WTC11 (cell line): ENCODE measurements at regions not wholly inside any gene's neighbourhood (a gene's known extent, or its start where the extent isn't known, plus 50 kb on each side); places are given as distances from the start of the nearest gene placed in this dataset.
A peak's percentile ranks its signal among the peaks of the same experiment; 100 is the strongest.

Source experiments
- ATAC-seq: fragments of 200-7000 bp; cut with Tn5 transposase; 2 replicates; pipeline ENCODE4 v1.10.0; 2021; ENCODE audit warnings: mild to moderate bottlenecking, moderate library complexity
- CTCF ChIA-PET: fragments of 300-600 bp; sonication (Branson Sonifier 250); formaldehyde crosslinking; loops from one replicate; lab custom pipeline; 2021; ENCODE audit warnings: antibody characterized with exemption; lab: Charles Lee
- POLR2A ChIA-PET: fragments of 350-600 bp; sonication (Branson Sonifier 250); formaldehyde crosslinking; loops from one replicate; lab custom pipeline; 2021; ENCODE audit warnings: antibody characterized with exemption; lab: Charles Lee
- DNase-seq: peaks from one replicate; pipeline ENCODE4 v3.0.0; 2021; ENCODE audit warnings: low spot score
- H3K27ac Mint-ChIP-seq: 2 replicates; pipeline ENCODE4 v1.8.0; 2021; ENCODE audit warnings: mixed read lengths
- H3K27me3 Mint-ChIP-seq: 2 replicates; pipeline ENCODE4 v1.8.0; 2021; ENCODE audit warnings: low read depth, mild to moderate bottlenecking, moderate library complexity, mixed read lengths
- H3K36me3 Mint-ChIP-seq: 2 replicates; pipeline ENCODE4 v1.8.0; 2021; ENCODE audit warnings: mixed read lengths
- H3K4me1 Mint-ChIP-seq: 2 replicates; pipeline ENCODE4 v1.8.0; 2022; ENCODE audit warnings: mixed read lengths
- H3K4me3 Mint-ChIP-seq: 2 replicates; pipeline ENCODE4 v1.8.0; 2021; ENCODE audit warnings: mild to moderate bottlenecking, moderate library complexity, mixed read lengths
- H3K9me3 Mint-ChIP-seq: 2 replicates; pipeline ENCODE4 v1.8.0; 2021; ENCODE audit warnings: mixed read lengths
- CBFB ChIP-seq: sonication (generic); formaldehyde crosslinking; IDR thresholded peaks from 2 replicates; pipeline ENCODE4 v1.8.1; 2022; ENCODE audit warnings: mild to moderate bottlenecking, low read depth, missing genetic modification reagents
- CREB1 ChIP-seq: sonication (generic); formaldehyde crosslinking; IDR thresholded peaks from 2 replicates; pipeline ENCODE4 v1.8.0; 2023; ENCODE audit warnings: mild to moderate bottlenecking, missing genetic modification reagents
- FOXJ3 ChIP-seq: sonication (generic); formaldehyde crosslinking; IDR thresholded peaks from 2 replicates; pipeline ENCODE4 v1.9.0; 2021; ENCODE audit warnings: missing genetic modification reagents, mild to moderate bottlenecking, borderline replicate concordance
- GTF2I ChIP-seq: fragments of 250-450 bp; sonication (Bioruptor Pico); conservative IDR thresholded peaks from 2 replicates; pipeline ENCODE4 v1.4.0; 2021; ENCODE audit warnings: mild to moderate bottlenecking
- IRF2 ChIP-seq: sonication (generic); formaldehyde crosslinking; IDR thresholded peaks from 2 replicates; pipeline ENCODE4 v1.8.0; 2022; ENCODE audit warnings: low read depth, missing genetic modification reagents, borderline replicate concordance
- KAT7 ChIP-seq: sonication (generic); formaldehyde crosslinking; IDR thresholded peaks from 2 replicates; pipeline ENCODE4 v1.8.1; 2023; ENCODE audit warnings: missing genetic modification reagents, mild to moderate bottlenecking, borderline replicate concordance
- PRRX2 ChIP-seq: fragments of 250-450 bp; sonication (Bioruptor Pico); IDR thresholded peaks from 2 replicates; pipeline ENCODE4 v1.8.0; 2021; ENCODE audit warnings: mild to moderate bottlenecking
- SMAD4 ChIP-seq: sonication (generic); formaldehyde crosslinking; IDR thresholded peaks from 2 replicates; pipeline ENCODE4 v1.8.0; 2022; ENCODE audit warnings: mild to moderate bottlenecking, missing genetic modification reagents
- SOX15 ChIP-seq: fragments of 250-450 bp; sonication (Bioruptor Pico); IDR thresholded peaks from 2 replicates; pipeline ENCODE4 v1.9.0; 2021; ENCODE audit warnings: mild to moderate bottlenecking
- TP53 ChIP-seq: sonication (generic); formaldehyde crosslinking; IDR thresholded peaks from 2 replicates; pipeline ENCODE4 v1.8.1; 2023; ENCODE audit warnings: mild to moderate bottlenecking, missing genetic modification reagents
- TF ChIP-seq, protein P1 (sequence below): sonication (generic); formaldehyde crosslinking; IDR thresholded peaks from 2 replicates; pipeline ENCODE4 v1.8.1; 2022; ENCODE audit warnings: low read depth, missing genetic modification reagents, borderline replicate concordance
- TF ChIP-seq, protein P2 (sequence below): sonication (generic); formaldehyde crosslinking; IDR thresholded peaks from 2 replicates; pipeline ENCODE4 v1.8.1; 2023; ENCODE audit warnings: mild to moderate bottlenecking, moderate library complexity, missing genetic modification reagents
- TF ChIP-seq, protein P3 (sequence below): sonication (generic); formaldehyde crosslinking; IDR thresholded peaks from 2 replicates; pipeline ENCODE4 v1.8.0; 2022; ENCODE audit warnings: mild to moderate bottlenecking, missing genetic modification reagents
- TF ChIP-seq, protein P4 (sequence below): sonication (generic); formaldehyde crosslinking; IDR thresholded peaks from 2 replicates; pipeline ENCODE4 v1.8.0; 2022; ENCODE audit warnings: missing genetic modification reagents
- TF ChIP-seq, protein P5 (sequence below): sonication (generic); formaldehyde crosslinking; IDR thresholded peaks from 2 replicates; pipeline ENCODE4 v1.8.0; 2022; ENCODE audit warnings: mild to moderate bottlenecking, missing genetic modification reagents
- TF ChIP-seq, protein P6 (sequence below): fragments of 250-450 bp; sonication (Bioruptor Pico); conservative IDR thresholded peaks from 2 replicates; pipeline ENCODE4 v1.9.0; 2021; ENCODE audit warnings: mild to moderate bottlenecking
- TF ChIP-seq, protein P7 (sequence below): sonication (generic); formaldehyde crosslinking; IDR thresholded peaks from 2 replicates; pipeline ENCODE4 v1.8.0; 2023; ENCODE audit warnings: mild to moderate bottlenecking, missing genetic modification reagents
- TF ChIP-seq, protein P8 (sequence below): fragments of 250-450 bp; sonication (Bioruptor Pico); IDR thresholded peaks from 2 replicates; pipeline ENCODE4 v1.9.0; 2021; ENCODE audit warnings: mild to moderate bottlenecking, borderline replicate concordance
- TF ChIP-seq, protein P9 (sequence below): fragments of 250-450 bp; sonication (Bioruptor Pico); IDR thresholded peaks from 2 replicates; pipeline ENCODE4 v1.9.0; 2021; ENCODE audit warnings: mild to moderate bottlenecking

DNA sequence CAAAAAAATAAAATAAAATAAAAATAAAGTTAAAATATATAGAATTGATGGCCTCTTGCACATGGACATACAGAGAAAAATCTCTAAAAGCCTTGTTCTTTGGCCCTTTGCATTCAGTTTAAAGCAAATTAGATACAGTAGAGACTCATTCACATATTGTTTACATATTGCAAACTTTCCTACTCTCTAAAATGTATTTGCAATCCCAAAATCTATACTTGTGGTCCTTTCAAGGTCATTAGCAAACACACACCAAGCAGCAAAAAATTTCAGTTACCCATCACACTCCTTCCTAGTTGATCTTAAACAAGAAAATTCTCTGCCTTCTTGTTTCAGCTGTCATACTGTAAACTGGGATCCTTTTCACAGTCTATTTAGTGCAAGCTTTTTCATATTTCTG lies 61.0 kb upstream of the SLC44A3 start (continued):
- TF ChIP-seq, protein P1, sequence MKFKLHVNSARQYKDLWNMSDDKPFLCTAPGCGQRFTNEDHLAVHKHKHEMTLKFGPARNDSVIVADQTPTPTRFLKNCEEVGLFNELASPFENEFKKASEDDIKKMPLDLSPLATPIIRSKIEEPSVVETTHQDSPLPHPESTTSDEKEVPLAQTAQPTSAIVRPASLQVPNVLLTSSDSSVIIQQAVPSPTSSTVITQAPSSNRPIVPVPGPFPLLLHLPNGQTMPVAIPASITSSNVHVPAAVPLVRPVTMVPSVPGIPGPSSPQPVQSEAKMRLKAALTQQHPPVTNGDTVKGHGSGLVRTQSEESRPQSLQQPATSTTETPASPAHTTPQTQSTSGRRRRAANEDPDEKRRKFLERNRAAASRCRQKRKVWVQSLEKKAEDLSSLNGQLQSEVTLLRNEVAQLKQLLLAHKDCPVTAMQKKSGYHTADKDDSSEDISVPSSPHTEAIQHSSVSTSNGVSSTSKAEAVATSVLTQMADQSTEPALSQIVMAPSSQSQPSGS (CRISPR knock-in tag) = no peak
- no peak for TF ChIP-seq KAT7 (CRISPR knock-in tag)
- no peak for TF ChIP-seq IRF2
- TF ChIP-seq, protein P2, sequence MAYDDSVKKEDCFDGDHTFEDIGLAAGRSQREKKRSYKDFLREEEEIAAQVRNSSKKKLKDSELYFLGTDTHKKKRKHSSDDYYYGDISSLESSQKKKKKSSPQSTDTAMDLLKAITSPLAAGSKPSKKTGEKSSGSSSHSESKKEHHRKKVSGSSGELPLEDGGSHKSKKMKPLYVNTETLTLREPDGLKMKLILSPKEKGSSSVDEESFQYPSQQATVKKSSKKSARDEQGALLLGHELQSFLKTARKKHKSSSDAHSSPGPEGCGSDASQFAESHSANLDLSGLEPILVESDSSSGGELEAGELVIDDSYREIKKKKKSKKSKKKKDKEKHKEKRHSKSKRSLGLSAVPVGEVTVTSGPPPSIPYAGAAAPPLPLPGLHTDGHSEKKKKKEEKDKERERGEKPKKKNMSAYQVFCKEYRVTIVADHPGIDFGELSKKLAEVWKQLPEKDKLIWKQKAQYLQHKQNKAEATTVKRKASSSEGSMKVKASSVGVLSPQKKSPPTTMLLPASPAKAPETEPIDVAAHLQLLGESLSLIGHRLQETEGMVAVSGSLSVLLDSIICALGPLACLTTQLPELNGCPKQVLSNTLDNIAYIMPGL (CRISPR knock-in tag) = no peak

DNA sequence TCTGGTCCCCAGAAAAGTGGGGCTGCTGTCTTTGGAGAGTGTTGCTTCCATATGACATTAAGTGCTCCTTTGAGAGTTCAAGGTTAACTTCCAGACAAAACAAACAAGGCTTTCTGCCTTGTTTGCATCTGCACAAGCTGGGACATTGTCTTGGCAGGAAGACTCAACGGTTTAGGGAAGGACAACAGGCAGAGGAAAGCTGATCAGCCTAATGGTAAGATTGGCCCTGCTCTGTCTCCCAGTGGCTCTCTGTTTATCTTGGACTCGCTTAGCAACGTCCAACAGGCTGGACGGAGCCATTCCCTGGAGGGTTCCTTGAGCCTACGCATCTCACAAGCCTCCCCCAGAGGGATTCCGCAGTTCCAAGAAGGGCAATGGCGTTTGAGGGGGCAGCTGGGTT lies 62.2 kb upstream of the SLC44A3 start:
- H3K27me3 Mint-ChIP-seq = no peaks in the 10 kb centered on the region
- H3K9me3 Mint-ChIP-seq = no peaks in the 10 kb centered on the region
- peaks cover 30% of the 10 kb centered on the region for H3K4me1 Mint-ChIP-seq
- peak overlapping the region; percentile 46; the same call in 1 of the 2 replicates for H3K27ac Mint-ChIP-seq
- peak; percentile 78 for ATAC-seq
- H3K36me3 Mint-ChIP-seq = no peaks in the 10 kb centered on the region
- ChIA-PET CTCF (no interaction called here), POLR2A (no interaction called here)
- peak; percentile 23 for DNase-seq
- H3K4me3 Mint-ChIP-seq = no peak overlapping the region
- TF ChIP-seq SOX15 (CRISPR knock-in tag) = no peak
- TF ChIP-seq, protein P3, sequence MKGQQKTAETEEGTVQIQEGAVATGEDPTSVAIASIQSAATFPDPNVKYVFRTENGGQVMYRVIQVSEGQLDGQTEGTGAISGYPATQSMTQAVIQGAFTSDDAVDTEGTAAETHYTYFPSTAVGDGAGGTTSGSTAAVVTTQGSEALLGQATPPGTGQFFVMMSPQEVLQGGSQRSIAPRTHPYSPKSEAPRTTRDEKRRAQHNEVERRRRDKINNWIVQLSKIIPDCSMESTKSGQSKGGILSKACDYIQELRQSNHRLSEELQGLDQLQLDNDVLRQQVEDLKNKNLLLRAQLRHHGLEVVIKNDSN (CRISPR knock-in tag) = no peak
- TF ChIP-seq, protein P4, sequence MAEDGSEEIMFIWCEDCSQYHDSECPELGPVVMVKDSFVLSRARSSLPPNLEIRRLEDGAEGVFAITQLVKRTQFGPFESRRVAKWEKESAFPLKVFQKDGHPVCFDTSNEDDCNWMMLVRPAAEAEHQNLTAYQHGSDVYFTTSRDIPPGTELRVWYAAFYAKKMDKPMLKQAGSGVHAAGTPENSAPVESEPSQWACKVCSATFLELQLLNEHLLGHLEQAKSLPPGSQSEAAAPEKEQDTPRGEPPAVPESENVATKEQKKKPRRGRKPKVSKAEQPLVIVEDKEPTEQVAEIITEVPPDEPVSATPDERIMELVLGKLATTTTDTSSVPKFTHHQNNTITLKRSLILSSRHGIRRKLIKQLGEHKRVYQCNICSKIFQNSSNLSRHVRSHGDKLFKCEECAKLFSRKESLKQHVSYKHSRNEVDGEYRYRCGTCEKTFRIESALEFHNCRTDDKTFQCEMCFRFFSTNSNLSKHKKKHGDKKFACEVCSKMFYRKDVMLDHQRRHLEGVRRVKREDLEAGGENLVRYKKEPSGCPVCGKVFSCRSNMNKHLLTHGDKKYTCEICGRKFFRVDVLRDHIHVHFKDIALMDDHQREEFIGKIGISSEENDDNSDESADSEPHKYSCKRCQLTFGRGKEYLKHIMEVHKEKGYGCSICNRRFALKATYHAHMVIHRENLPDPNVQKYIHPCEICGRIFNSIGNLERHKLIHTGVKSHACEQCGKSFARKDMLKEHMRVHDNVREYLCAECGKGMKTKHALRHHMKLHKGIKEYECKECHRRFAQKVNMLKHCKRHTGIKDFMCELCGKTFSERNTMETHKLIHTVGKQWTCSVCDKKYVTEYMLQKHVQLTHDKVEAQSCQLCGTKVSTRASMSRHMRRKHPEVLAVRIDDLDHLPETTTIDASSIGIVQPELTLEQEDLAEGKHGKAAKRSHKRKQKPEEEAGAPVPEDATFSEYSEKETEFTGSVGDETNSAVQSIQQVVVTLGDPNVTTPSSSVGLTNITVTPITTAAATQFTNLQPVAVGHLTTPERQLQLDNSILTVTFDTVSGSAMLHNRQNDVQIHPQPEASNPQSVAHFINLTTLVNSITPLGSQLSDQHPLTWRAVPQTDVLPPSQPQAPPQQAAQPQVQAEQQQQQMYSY (CRISPR knock-in tag) = no peak
- TF ChIP-seq PRRX2 (CRISPR knock-in tag) = no peak
- TF ChIP-seq, protein P5, sequence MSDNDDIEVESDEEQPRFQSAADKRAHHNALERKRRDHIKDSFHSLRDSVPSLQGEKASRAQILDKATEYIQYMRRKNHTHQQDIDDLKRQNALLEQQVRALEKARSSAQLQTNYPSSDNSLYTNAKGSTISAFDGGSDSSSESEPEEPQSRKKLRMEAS (CRISPR knock-in tag) = no peak
- TF ChIP-seq, protein P6, sequence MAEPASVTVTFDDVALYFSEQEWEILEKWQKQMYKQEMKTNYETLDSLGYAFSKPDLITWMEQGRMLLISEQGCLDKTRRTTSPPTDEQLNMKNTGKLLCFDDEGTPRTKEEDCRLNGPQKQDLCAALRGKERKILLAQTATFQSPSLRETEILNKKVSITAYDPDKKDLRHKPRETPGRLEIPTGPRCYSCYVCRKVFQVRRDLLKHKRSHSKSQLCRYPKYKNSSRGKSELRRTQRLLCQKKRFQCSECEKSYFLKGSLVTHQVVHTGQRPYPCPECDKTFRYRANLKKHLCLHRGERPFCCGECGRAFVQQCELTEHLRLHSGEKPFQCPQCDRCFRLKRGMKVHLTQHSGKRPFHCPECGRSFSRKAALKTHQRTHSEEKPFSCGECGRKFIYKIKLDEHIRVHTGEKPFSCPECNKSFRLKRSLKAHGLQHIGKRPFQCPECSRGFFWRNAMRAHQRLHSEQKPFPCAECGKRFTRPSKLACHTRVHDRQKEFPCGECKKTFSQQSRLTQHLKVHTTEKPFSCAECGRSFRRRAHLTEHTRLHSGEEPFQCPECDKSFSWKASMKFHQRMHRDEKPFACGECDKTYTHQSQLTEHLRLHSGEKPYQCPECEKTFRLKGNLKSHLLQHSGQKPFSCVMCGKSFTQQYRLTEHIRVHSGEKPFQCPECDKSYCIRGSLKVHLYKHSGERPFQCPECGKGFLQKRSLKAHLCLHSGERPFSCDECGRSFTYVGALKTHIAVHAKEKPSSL (CRISPR knock-in tag) = no peak
- no peak for TF ChIP-seq FOXJ3 (CRISPR knock-in tag)
- TF ChIP-seq, protein P7, sequence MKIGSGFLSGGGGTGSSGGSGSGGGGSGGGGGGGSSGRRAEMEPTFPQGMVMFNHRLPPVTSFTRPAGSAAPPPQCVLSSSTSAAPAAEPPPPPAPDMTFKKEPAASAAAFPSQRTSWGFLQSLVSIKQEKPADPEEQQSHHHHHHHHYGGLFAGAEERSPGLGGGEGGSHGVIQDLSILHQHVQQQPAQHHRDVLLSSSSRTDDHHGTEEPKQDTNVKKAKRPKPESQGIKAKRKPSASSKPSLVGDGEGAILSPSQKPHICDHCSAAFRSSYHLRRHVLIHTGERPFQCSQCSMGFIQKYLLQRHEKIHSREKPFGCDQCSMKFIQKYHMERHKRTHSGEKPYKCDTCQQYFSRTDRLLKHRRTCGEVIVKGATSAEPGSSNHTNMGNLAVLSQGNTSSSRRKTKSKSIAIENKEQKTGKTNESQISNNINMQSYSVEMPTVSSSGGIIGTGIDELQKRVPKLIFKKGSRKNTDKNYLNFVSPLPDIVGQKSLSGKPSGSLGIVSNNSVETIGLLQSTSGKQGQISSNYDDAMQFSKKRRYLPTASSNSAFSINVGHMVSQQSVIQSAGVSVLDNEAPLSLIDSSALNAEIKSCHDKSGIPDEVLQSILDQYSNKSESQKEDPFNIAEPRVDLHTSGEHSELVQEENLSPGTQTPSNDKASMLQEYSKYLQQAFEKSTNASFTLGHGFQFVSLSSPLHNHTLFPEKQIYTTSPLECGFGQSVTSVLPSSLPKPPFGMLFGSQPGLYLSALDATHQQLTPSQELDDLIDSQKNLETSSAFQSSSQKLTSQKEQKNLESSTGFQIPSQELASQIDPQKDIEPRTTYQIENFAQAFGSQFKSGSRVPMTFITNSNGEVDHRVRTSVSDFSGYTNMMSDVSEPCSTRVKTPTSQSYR (CRISPR knock-in tag) = no peak
- TF ChIP-seq CBFB = no peak
- TF ChIP-seq GTF2I (CRISPR knock-in tag) = no peak
- TF ChIP-seq SMAD4 (CRISPR knock-in tag) = no peak
- TF ChIP-seq TP53 = no peak
- TF ChIP-seq, protein P8, sequence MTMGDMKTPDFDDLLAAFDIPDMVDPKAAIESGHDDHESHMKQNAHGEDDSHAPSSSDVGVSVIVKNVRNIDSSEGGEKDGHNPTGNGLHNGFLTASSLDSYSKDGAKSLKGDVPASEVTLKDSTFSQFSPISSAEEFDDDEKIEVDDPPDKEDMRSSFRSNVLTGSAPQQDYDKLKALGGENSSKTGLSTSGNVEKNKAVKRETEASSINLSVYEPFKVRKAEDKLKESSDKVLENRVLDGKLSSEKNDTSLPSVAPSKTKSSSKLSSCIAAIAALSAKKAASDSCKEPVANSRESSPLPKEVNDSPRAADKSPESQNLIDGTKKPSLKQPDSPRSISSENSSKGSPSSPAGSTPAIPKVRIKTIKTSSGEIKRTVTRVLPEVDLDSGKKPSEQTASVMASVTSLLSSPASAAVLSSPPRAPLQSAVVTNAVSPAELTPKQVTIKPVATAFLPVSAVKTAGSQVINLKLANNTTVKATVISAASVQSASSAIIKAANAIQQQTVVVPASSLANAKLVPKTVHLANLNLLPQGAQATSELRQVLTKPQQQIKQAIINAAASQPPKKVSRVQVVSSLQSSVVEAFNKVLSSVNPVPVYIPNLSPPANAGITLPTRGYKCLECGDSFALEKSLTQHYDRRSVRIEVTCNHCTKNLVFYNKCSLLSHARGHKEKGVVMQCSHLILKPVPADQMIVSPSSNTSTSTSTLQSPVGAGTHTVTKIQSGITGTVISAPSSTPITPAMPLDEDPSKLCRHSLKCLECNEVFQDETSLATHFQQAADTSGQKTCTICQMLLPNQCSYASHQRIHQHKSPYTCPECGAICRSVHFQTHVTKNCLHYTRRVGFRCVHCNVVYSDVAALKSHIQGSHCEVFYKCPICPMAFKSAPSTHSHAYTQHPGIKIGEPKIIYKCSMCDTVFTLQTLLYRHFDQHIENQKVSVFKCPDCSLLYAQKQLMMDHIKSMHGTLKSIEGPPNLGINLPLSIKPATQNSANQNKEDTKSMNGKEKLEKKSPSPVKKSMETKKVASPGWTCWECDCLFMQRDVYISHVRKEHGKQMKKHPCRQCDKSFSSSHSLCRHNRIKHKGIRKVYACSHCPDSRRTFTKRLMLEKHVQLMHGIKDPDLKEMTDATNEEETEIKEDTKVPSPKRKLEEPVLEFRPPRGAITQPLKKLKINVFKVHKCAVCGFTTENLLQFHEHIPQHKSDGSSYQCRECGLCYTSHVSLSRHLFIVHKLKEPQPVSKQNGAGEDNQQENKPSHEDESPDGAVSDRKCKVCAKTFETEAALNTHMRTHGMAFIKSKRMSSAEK (CRISPR knock-in tag) = no peak
- no peak for TF ChIP-seq CREB1 (CRISPR knock-in tag)
- TF ChIP-seq, protein P9, sequence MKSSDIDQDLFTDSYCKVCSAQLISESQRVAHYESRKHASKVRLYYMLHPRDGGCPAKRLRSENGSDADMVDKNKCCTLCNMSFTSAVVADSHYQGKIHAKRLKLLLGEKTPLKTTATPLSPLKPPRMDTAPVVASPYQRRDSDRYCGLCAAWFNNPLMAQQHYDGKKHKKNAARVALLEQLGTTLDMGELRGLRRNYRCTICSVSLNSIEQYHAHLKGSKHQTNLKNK (CRISPR knock-in tag) = no peak
